A673 (cell line): ENCODE measurements at regions not wholly inside any gene's neighbourhood (a gene's known extent, or its start where the extent isn't known, plus 50 kb on each side); places are given as distances from the start of the nearest gene placed in this dataset.
"Not testable (repeated sequence)": the region's sequence is repeated elsewhere in the genome, so short reads cannot be mapped to it uniquely, and the experiment has no call there.

Experiments used
- BruUV-seq: library from RNA; stranded (reverse); fragments of 400-500 nt; replicated peaks from 2 replicates; lab custom pipeline; 2021; lab: Mats Ljungman, UMichigan
- CTCF ChIA-PET: fragments of 300-600 bp; sonication (Branson Sonifier 250); formaldehyde crosslinking; loops from one replicate; lab custom pipeline; 2022; ENCODE audit warnings: antibody characterized with exemption; lab: Charles Lee
- POLR2A ChIA-PET: fragments of 300-600 bp; sonication (Branson Sonifier 250); formaldehyde crosslinking; loops from one replicate; lab custom pipeline; 2022; ENCODE audit warnings: antibody characterized with exemption; ENCODE audit not compliant: low non-redundant PET; lab: Charles Lee
- DNase-seq: peaks from one replicate; pipeline ENCODE4 v3.0.0-alpha.2; 2015; ENCODE audit warnings: low spot score
- H3K27ac ChIP-seq: fragments of 200-600 bp; sonication (generic); 2 replicates; pipeline ENCODE4 v1.5.1; 2016; ENCODE audit warnings: mixed run types, low read depth, mild to moderate bottlenecking, mixed read lengths, antibody characterized with exemption, low read length; ENCODE audit not compliant: poor library complexity, severe bottlenecking
- H3K27me3 ChIP-seq: fragments of 200-600 bp; sonication (generic); replicated peaks from 2 replicates; pipeline ENCODE4 v1.6.1; 2017; ENCODE audit warnings: mixed run types, low read depth, mild to moderate bottlenecking, mixed read lengths, antibody characterized with exemption, low read length; ENCODE audit not compliant: insufficient read depth, poor library complexity
- H3K36me3 ChIP-seq: fragments of 200-600 bp; sonication (generic); 2 replicates; pipeline ENCODE4 v1.6.1; 2016; ENCODE audit warnings: mixed run types, mild to moderate bottlenecking, mixed read lengths, antibody characterized with exemption, low read length; ENCODE audit not compliant: insufficient read depth, poor library complexity, severe bottlenecking
- H3K4me1 ChIP-seq: fragments of 200-600 bp; sonication (generic); 2 replicates; pipeline ENCODE4 v1.6.1; 2017; ENCODE audit warnings: mixed run types, mild to moderate bottlenecking, mixed read lengths, antibody characterized with exemption, low read length; ENCODE audit not compliant: insufficient read depth, poor library complexity, severe bottlenecking
- H3K4me3 ChIP-seq: fragments of 200-600 bp; sonication (generic); 2 replicates; pipeline ENCODE4 v1.5.1; 2016; ENCODE audit warnings: low read depth, mixed run types, mild to moderate bottlenecking, mixed read lengths, low read length; ENCODE audit not compliant: poor library complexity, severe bottlenecking
- H3K9me3 ChIP-seq: fragments of 200-600 bp; sonication (generic); 2 replicates; pipeline ENCODE4 v1.6.1; 2016; ENCODE audit warnings: mixed run types, low read depth, mild to moderate bottlenecking, mixed read lengths, antibody characterized with exemption, low read length; ENCODE audit not compliant: poor library complexity, severe bottlenecking
- intact Hi-C: fragments of 100-400 bp; cut with micrococcal nuclease; formaldehyde crosslinking; loops from one replicate; pipeline ENCODE4 v1.10.0; 2022; ENCODE audit not compliant: unreplicated experiment

DNA sequence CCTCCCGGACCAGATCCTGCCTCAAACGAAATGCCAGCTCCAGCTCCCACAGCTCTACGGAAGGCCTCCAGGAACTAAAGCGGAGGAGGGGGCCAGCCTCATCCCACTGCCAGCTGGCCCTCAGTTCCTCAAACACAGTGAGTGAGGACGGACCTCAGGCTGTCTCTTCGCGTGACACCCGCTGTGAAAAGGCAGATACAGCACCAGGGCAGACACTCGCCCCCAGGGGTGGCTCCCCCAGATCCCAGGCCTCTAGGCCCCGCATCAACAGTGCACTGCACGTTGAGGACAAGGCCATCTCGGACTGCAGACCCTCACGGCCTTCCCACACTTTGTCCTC is 149.9 kb upstream of the C1QTNF3 start:
- BruUV-seq, H3K9me3 ChIP-seq, H3K27ac ChIP-seq, POLR2A ChIA-PET, intact Hi-C loops, H3K4me1 ChIP-seq, H3K4me3 ChIP-seq, H3K36me3 ChIP-seq, DNase-seq, CTCF ChIA-PET, H3K27me3 ChIP-seq: not testable (repeated sequence)

GRCh38 chr5:34193297-34193696 is 150.3 kb upstream of the C1QTNF3 start:
- H3K36me3 ChIP-seq, H3K27me3 ChIP-seq, CTCF ChIA-PET, intact Hi-C loops, POLR2A ChIA-PET, H3K9me3 ChIP-seq, DNase-seq, H3K4me3 ChIP-seq, H3K4me1 ChIP-seq, H3K27ac ChIP-seq, BruUV-seq: not testable (repeated sequence)

GRCh38 chr5:34193804-34194203 is 150.8 kb upstream of the C1QTNF3 start:
- H3K36me3 ChIP-seq, H3K4me1 ChIP-seq, H3K27ac ChIP-seq, BruUV-seq, H3K27me3 ChIP-seq, H3K9me3 ChIP-seq, CTCF ChIA-PET, intact Hi-C loops, POLR2A ChIA-PET, H3K4me3 ChIP-seq, DNase-seq: not testable (repeated sequence)

DNA sequence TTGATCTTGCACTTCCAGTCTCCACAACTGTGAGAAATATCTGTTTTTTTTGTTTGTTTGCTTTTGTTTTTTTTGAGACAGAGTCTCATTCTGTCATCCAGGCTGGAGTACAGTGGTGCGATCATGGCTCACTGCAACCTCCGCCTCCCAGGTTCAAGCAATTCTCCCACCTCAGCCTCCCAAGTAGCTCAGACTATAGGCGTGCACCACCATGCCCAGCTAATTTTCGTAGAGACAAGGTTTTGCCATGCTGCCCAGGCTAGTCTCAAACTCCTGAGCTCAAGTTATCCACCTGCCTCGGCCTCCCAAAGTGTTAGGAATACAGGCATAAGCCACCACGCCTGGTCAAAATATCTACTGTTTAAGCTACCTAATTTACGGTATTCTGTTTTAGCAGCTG is 153.1 kb upstream of the C1QTNF3 start:
- H3K27me3 ChIP-seq, DNase-seq, CTCF ChIA-PET, H3K36me3 ChIP-seq, H3K27ac ChIP-seq, intact Hi-C loops, H3K9me3 ChIP-seq, H3K4me3 ChIP-seq, H3K4me1 ChIP-seq, BruUV-seq, POLR2A ChIA-PET: not testable (repeated sequence)

DNA sequence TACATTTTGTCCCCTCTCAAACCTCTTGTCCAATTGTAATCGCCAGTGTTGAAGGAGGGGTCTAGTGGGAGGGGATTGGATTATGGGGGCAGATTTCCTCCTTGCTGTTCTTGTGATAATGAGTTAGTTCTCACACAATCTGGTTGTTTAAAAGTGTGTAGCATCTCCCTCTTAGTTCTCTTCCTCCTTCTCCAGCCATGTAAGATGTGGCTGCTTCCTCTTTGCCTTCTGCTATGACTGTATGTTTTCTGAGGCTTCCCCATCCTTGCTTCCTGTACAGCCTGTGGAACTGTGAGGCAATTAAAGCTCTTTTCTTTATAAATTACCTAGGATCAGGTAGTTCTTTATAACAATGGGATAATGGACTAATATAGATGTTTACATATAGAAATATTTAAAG is 162.3 kb upstream of the C1QTNF3 start:
- H3K27me3 ChIP-seq, H3K27ac ChIP-seq, H3K36me3 ChIP-seq, H3K9me3 ChIP-seq, BruUV-seq, H3K4me1 ChIP-seq, H3K4me3 ChIP-seq, CTCF ChIA-PET, intact Hi-C loops, DNase-seq, POLR2A ChIA-PET: not testable (repeated sequence)

DNA sequence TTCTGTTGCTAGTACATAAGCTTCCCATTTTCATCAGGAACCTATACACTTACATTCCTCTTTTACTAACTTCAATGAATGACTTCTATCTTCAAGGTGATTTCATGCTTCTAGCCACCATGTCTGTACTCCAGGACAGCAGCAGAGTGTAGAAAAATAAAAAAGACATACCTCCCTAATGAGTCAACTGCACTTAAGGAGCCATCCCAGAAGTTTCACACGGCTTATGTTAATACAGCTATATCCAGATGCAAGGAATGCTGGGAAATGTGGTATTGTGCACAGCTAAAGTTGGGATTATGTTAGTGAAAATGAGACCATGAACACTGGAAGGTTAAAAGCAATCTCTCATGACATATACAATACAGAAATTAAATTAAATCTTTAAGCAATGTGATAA is 174.4 kb upstream of the C1QTNF3 start:
- CTCF ChIA-PET, H3K36me3 ChIP-seq, BruUV-seq, H3K27ac ChIP-seq, H3K4me3 ChIP-seq, H3K9me3 ChIP-seq, intact Hi-C loops, POLR2A ChIA-PET, H3K4me1 ChIP-seq, H3K27me3 ChIP-seq: not testable (repeated sequence)
- peak; percentile 45 for DNase-seq

GRCh38 chr5:34221329-34222073 is 178.5 kb upstream of the C1QTNF3 start:
- BruUV-seq, CTCF ChIA-PET, intact Hi-C loops, H3K27ac ChIP-seq, H3K4me1 ChIP-seq, H3K9me3 ChIP-seq, H3K36me3 ChIP-seq, DNase-seq, POLR2A ChIA-PET, H3K4me3 ChIP-seq, H3K27me3 ChIP-seq: not testable (repeated sequence)

DNA sequence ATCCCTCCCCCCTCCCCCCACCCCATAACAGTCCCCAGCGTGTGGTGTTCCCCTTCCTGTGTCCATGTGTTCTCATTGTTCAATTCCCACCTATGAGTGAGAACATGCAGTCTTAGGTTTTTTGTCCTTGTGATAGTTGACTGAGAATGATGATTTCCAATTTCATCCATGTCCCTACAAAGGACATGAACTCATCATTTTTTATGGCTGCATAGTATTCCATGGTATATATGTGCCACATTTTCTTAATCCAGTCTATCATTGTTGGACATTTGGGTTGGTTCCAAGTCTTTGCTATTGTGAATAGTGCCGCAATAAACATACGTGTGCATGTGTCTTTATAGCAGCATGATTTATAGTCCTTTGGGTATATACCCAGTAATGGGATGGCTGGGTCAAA is 180.1 kb upstream of the C1QTNF3 start:
- H3K27me3 ChIP-seq, H3K27ac ChIP-seq, H3K36me3 ChIP-seq, H3K4me1 ChIP-seq, H3K4me3 ChIP-seq, DNase-seq, POLR2A ChIA-PET, BruUV-seq, CTCF ChIA-PET, H3K9me3 ChIP-seq, intact Hi-C loops: not testable (repeated sequence)
